ENCODE measurements at regions not wholly inside any gene's neighbourhood (a gene's known extent, or its start where the extent isn't known, plus 50 kb on each side); places are given as distances from the start of the nearest gene placed in this dataset.

DNA sequence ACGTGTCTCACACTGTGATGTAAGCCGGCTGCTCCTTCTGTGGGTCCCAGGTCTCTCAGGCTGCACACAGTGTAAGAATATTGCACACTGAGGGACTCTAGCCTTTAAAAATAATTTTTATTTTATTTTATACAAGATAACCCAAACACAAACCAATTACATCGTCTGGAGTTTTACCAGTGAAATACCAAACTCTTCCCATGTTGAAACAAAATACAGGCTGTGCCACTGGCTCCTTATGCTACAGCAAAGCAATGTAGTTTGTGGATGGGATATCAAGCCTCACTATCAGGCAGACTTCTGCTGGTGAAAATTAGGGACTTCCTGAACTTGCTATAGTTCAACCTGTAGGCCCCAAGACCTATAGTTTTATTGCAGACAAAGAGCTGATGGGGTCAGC, 311.3 kb upstream of the SLCO3A1 start:
- WGBS, 2 experiments (ENCODE audit: insufficient coverage in 1 of 2, insufficient read length in 1 of 2): 100% methylated on average over 3 of the region's 3 CpGs
- no peak for DNase-seq
- TF ChIP-seq CTCF (conservative IDR thresholded peaks at IDR 0.05): no peak

GRCh38 chr15:91547356-91547755, 306.2 kb upstream of the SLCO3A1 start:
- Mint-ChIP-seq H3K36me3 (ENCODE audit: low read depth) (no peaks in the 10 kb centered on the region), H3K4me1 (no peaks in the 10 kb centered on the region), H3K9me3 (no peaks in the 10 kb centered on the region), H3K4me3 (no peak overlapping the region), H3K27me3 (ENCODE audit: insufficient read depth) (peaks cover 5% of the 10 kb centered on the region), H3K27ac (no peak overlapping the region)
- Histone ChIP-seq H3K36me3 (ENCODE audit: control insufficient read depth, insufficient read depth, low read length) (no peaks in the 10 kb centered on the region), H3K27ac (ENCODE audit: low read depth, low read length) (no peak overlapping the region), H3K4me3 (ENCODE audit: low read length) (no peak overlapping the region), H3K9ac (ENCODE audit: extremely low read depth, low read length, poor library complexity, severe bottlenecking) (no peak overlapping the region), H3K4me1 (ENCODE audit: control insufficient read depth, insufficient read depth, low read length) (no peaks in the 10 kb centered on the region), H3K9me3 (ENCODE audit: control insufficient read depth, low read length) (no peaks in the 10 kb centered on the region), H3K27me3 (ENCODE audit: control insufficient read depth, insufficient read depth, low read length, poor library complexity, severe bottlenecking) (no peaks in the 10 kb centered on the region)
- no peak for TF ChIP-seq CTCF (conservative IDR thresholded peaks at IDR 0.05)
- no peak for DNase-seq
- WGBS, 2 experiments (ENCODE audit: insufficient coverage in 1 of 2, insufficient read length in 1 of 2): 44 to 93% methylated on average over 1 to 3 of the region's 3 CpGs

More for the DNA sequence above, 311.3 kb upstream of the SLCO3A1 start:
- Histone ChIP-seq H3K9ac (ENCODE audit: extremely low read depth, low read length, poor library complexity, severe bottlenecking) (no peak overlapping the region), H3K4me1 (ENCODE audit: control insufficient read depth, insufficient read depth, low read length) (no peaks in the 10 kb centered on the region), H3K4me3 (ENCODE audit: low read length) (no peak overlapping the region), H3K27me3 (ENCODE audit: control insufficient read depth, insufficient read depth, low read length, poor library complexity, severe bottlenecking) (no peaks in the 10 kb centered on the region), H3K27ac (ENCODE audit: low read depth, low read length) (no peak overlapping the region), H3K9me3 (ENCODE audit: control insufficient read depth, low read length) (no peaks in the 10 kb centered on the region), H3K36me3 (ENCODE audit: control insufficient read depth, insufficient read depth, low read length) (no peaks in the 10 kb centered on the region)
- no peak overlapping the region for H3K4me3 Mint-ChIP-seq
- no peaks in the 10 kb centered on the region for H3K9me3 Mint-ChIP-seq
- no peaks in the 10 kb centered on the region for H3K36me3 Mint-ChIP-seq (ENCODE audit: low read depth)
- H3K4me1 Mint-ChIP-seq: no peaks in the 10 kb centered on the region
- H3K27me3 Mint-ChIP-seq (ENCODE audit: insufficient read depth): peaks cover 5% of the 10 kb centered on the region
- H3K27ac Mint-ChIP-seq: no peak overlapping the region

DNA sequence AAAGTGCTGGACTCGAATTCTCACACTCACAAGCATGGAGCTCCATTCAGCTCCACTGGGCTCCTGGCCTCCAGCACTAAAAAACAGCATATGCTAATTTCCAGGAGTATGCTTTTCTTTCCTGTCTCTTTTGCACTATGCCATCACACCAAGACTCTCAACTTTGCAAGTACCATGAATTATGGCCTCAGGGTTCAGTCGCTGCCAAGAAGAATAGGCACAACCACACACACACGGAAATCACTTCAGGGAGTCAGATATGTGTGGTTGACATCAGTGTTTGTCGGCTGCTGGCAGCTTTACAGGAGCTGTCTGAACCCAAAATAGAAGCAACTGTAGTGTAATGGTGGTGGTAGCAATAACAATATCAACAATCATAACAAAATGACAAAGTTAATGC, 305.0 kb upstream of the SLCO3A1 start:
- Histone ChIP-seq H3K9ac (ENCODE audit: extremely low read depth, low read length, poor library complexity, severe bottlenecking) (no peak overlapping the region), H3K36me3 (ENCODE audit: control insufficient read depth, insufficient read depth, low read length) (no peaks in the 10 kb centered on the region), H3K27me3 (ENCODE audit: control insufficient read depth, insufficient read depth, low read length, poor library complexity, severe bottlenecking) (no peaks in the 10 kb centered on the region), H3K4me3 (ENCODE audit: low read length) (no peak overlapping the region), H3K9me3 (ENCODE audit: control insufficient read depth, low read length) (no peaks in the 10 kb centered on the region), H3K4me1 (ENCODE audit: control insufficient read depth, insufficient read depth, low read length) (no peaks in the 10 kb centered on the region), H3K27ac (ENCODE audit: low read depth, low read length) (peak overlapping the region; percentile 14)
- H3K27ac Mint-ChIP-seq: no peak overlapping the region
- DNase-seq: no peak
- no peak for TF ChIP-seq CTCF (conservative IDR thresholded peaks at IDR 0.05)
- peaks cover 5% of the 10 kb centered on the region for H3K27me3 Mint-ChIP-seq (ENCODE audit: insufficient read depth)
- 97 to 100% methylated on average over 1 to 4 of the region's 4 CpGs for WGBS, 2 experiments (ENCODE audit: insufficient coverage in 1 of 2, insufficient read length in 1 of 2)
- H3K4me3 Mint-ChIP-seq: no peak overlapping the region
- H3K36me3 Mint-ChIP-seq (ENCODE audit: low read depth): no peaks in the 10 kb centered on the region
- H3K4me1 Mint-ChIP-seq: peaks cover 3% of the 10 kb centered on the region
- no peaks in the 10 kb centered on the region for H3K9me3 Mint-ChIP-seq
